BJ (cell line): ENCODE measurements at regions not wholly inside any gene's neighbourhood (a gene's known extent, or its start where the extent isn't known, plus 50 kb on each side); places are given as distances from the start of the nearest gene placed in this dataset.
"Not testable (repeated sequence)": the region's sequence is repeated elsewhere in the genome, so short reads cannot be mapped to it uniquely, and the experiment has no call there.

ENCODE experiments used
- CTCF ChIA-PET: fragments of 350-600 bp; formaldehyde crosslinking; extraction: SDS; loops from one replicate; lab custom pipeline; 2021; ENCODE audit warnings: antibody characterized with exemption, inconsistent platforms; lab: Yijun Ruan, JAX
- POLR2A ChIA-PET: fragments of 300-600 bp; sonication (Branson Sonifier 250); formaldehyde crosslinking; extraction: SDS; loops from one replicate; lab custom pipeline; 2021; ENCODE audit warnings: antibody characterized with exemption; lab: Charles Lee
- DNase-seq: peaks from one replicate; pipeline ENCODE4 v3.0.0-alpha.2; 2011; ENCODE audit warnings: low read depth
- H3K27me3 ChIP-seq: 2 replicates; pipeline ENCODE4 v1.6.0; 2011; ENCODE audit warnings: low read length; ENCODE audit not compliant: control insufficient read depth, insufficient read depth
- H3K36me3 ChIP-seq: 2 replicates; pipeline ENCODE4 v1.5.1; 2011; ENCODE audit warnings: low read length; ENCODE audit not compliant: control insufficient read depth, insufficient read depth
- H3K4me3 ChIP-seq: 2 replicates; pipeline ENCODE4 v1.5.1; 2011; ENCODE audit warnings: low read depth, mild to moderate bottlenecking, control low read depth, low read length
- CTCF ChIP-seq: IDR thresholded peaks from 2 replicates; pipeline ENCODE4 v1.5.1; 2011; ENCODE audit warnings: low read depth, mild to moderate bottlenecking, control low read depth, inconsistent platforms, low read length, moderate library complexity; ENCODE audit not compliant: insufficient read depth

- CTCF ChIA-PET: interaction anchor here (0.9 to 1.5 kb wide), 4 partner anchors 17 to 21 kb away, joined by 3 to 5 read pairs (median 4); no protein-coding TSS in a partner anchor
- no peak for DNase-seq
Observed at GRCh38 chr2:190005513-190005912, 57.0 kb downstream of the MSTN start.

GRCh38 chr2:189999661-190000060, 62.9 kb downstream of the MSTN start:
- Histone ChIP-seq H3K36me3 (no peaks in the 10 kb centered on the region), H3K4me3 (no peak overlapping the region), H3K27me3 (no peaks in the 10 kb centered on the region)
- ChIA-PET CTCF (no interaction called here), POLR2A (no interaction called here)
- no peak for TF ChIP-seq CTCF
- DNase-seq: no peak

More at GRCh38 chr2:190005513-190005912, 57.0 kb downstream of the MSTN start:
- Histone ChIP-seq H3K27me3 (no peaks in the 10 kb centered on the region; the same call in 1 of the 2 replicates), H3K36me3 (no peaks in the 10 kb centered on the region), H3K4me3 (no peak overlapping the region)
- TF ChIP-seq CTCF: no peak
- POLR2A ChIA-PET: no interaction called here

GRCh38 chr2:189998665-189999064, 63.9 kb downstream of the MSTN start:
- H3K27me3 ChIP-seq, DNase-seq, H3K36me3 ChIP-seq, POLR2A ChIA-PET, H3K4me3 ChIP-seq, CTCF ChIA-PET: not testable (repeated sequence)

GRCh38 chr2:189997016-189997415, 65.5 kb downstream of the MSTN start:
- H3K27me3 ChIP-seq: no peaks in the 10 kb centered on the region
- ChIA-PET POLR2A (no interaction called here), CTCF (interaction anchor here (0.8 kb wide), 1 partner anchor 15 kb away, joined by 3 read pairs; no protein-coding TSS in a partner anchor)

GRCh38 chr2:189995679-189996078, 66.8 kb downstream of the MSTN start:
- ChIA-PET CTCF (interaction anchor here (0.8 kb wide), 1 partner anchor 9 kb away, joined by 4 read pairs; no protein-coding TSS in a partner anchor), POLR2A (no interaction called here)
- DNase-seq: no peak
- Histone ChIP-seq H3K4me3 (no peak overlapping the region), H3K36me3 (no peaks in the 10 kb centered on the region), H3K27me3 (no peaks in the 10 kb centered on the region)
- no peak for TF ChIP-seq CTCF

More at GRCh38 chr2:189997016-189997415, 65.5 kb downstream of the MSTN start:
- Histone ChIP-seq H3K4me3 (no peak overlapping the region), H3K36me3 (no peaks in the 10 kb centered on the region)
- TF ChIP-seq CTCF: no peak
- DNase-seq: no peak

- peak; percentile 29 for TF ChIP-seq CTCF
- Histone ChIP-seq H3K36me3 (no peaks in the 10 kb centered on the region), H3K27me3 (no peaks in the 10 kb centered on the region), H3K4me3 (no peak overlapping the region)
- POLR2A ChIA-PET: no interaction called here
- DNase-seq: no peak
- CTCF ChIA-PET: interaction anchor here (0.9 kb wide), 1 partner anchor 19 kb away, joined by 3 read pairs; no protein-coding TSS in a partner anchor
Observed at GRCh38 chr2:189982780-189983394, 79.6 kb downstream of the MSTN start.
